Neural progenitor cell (in vitro differentiated cells): ENCODE measurements at regions not wholly inside any gene's neighbourhood (a gene's known extent, or its start where the extent isn't known, plus 50 kb on each side); places are given as distances from the start of the nearest gene placed in this dataset.
A peak's percentile ranks its signal among the peaks of the same experiment; 100 is the strongest.

Experiments used
- DNase-seq: peaks from one replicate; pipeline ENCODE4 v3.0.0-alpha.2; 2016; ENCODE audit warnings: low spot score
- H2AFZ ChIP-seq: fragments of 200-600 bp; sonication (generic); replicated peaks from 2 replicates; pipeline ENCODE4 v1.6.1; 2016; ENCODE audit warnings: antibody characterized with exemption
- H3F3A ChIP-seq: fragments of 200-600 bp; sonication (generic); 2 replicates; pipeline ENCODE4 v1.6.1; 2016; ENCODE audit warnings: antibody characterized with exemption, low read depth
- H3K27ac ChIP-seq: fragments of 200-600 bp; sonication (generic); 2 replicates; pipeline ENCODE4 v1.5.1; 2016; ENCODE audit warnings: mild to moderate bottlenecking
- H3K27me3 ChIP-seq: fragments of 200-600 bp; sonication (generic); 2 replicates; pipeline ENCODE4 v1.6.1; 2016; ENCODE audit warnings: mild to moderate bottlenecking, moderate library complexity
- H3K36me3 ChIP-seq: fragments of 200-600 bp; sonication (generic); 2 replicates; pipeline ENCODE4 v1.5.1; 2016
- H3K4me1 ChIP-seq: fragments of 200-600 bp; sonication (generic); 2 replicates; pipeline ENCODE4 v1.6.1; 2016; ENCODE audit warnings: mixed run types
- H3K4me2 ChIP-seq: fragments of 200-600 bp; sonication (generic); 2 replicates; pipeline ENCODE4 v1.6.1; 2016
- H3K4me3 ChIP-seq: fragments of 200-600 bp; sonication (generic); 2 replicates; pipeline ENCODE4 v1.5.1; 2016
- H3K79me2 ChIP-seq: fragments of 200-600 bp; sonication (generic); 2 replicates; pipeline ENCODE4 v1.6.1; 2016; ENCODE audit warnings: low read depth
- H3K9ac ChIP-seq: fragments of 200-600 bp; sonication (generic); 2 replicates; pipeline ENCODE4 v1.6.1; 2016
- H3K9me3 ChIP-seq: fragments of 200-600 bp; sonication (generic); 2 replicates; pipeline ENCODE4 v1.5.1; 2016; ENCODE audit warnings: low read depth
- H4K20me1 ChIP-seq: fragments of 200-600 bp; sonication (generic); 2 replicates; pipeline ENCODE4 v1.6.1; 2016; ENCODE audit warnings: low read depth
- H3K27ac Mint-ChIP-seq: 3 replicates; pipeline ENCODE4 v1.8.0; 2021; ENCODE audit warnings: mixed read lengths
- H3K27me3 Mint-ChIP-seq: 2 replicates; pipeline ENCODE4 v1.8.0; 2022; ENCODE audit warnings: low read depth, mild to moderate bottlenecking, inconsistent platforms, moderate library complexity, mixed read lengths; ENCODE audit not compliant: insufficient read depth
- H3K36me3 Mint-ChIP-seq: 3 replicates; pipeline ENCODE4 v1.8.0; 2021; ENCODE audit warnings: mixed read lengths
- H3K4me1 Mint-ChIP-seq: 3 replicates; pipeline ENCODE4 v1.8.0; 2021; ENCODE audit warnings: mixed read lengths
- H3K4me3 Mint-ChIP-seq: 3 replicates; pipeline ENCODE4 v1.8.0; 2021; ENCODE audit warnings: mild to moderate bottlenecking, moderate library complexity, mixed read lengths
- H3K9me3 Mint-ChIP-seq: 3 replicates; pipeline ENCODE4 v1.8.0; 2020; ENCODE audit warnings: mixed read lengths
- EZH2 ChIP-seq: fragments of 200-600 bp; sonication (generic); IDR thresholded peaks from 2 replicates; pipeline ENCODE4 v1.6.1; 2017; ENCODE audit warnings: antibody characterized with exemption, mild to moderate bottlenecking, moderate library complexity
- EZH2phosphoT487 ChIP-seq: fragments of 200-600 bp; sonication (generic); IDR thresholded peaks from 2 replicates; pipeline ENCODE4 v1.6.1; 2017; ENCODE audit warnings: antibody characterized with exemption
- TF ChIP-seq, protein P1 (sequence below): fragments of 200-600 bp; sonication (generic); IDR thresholded peaks from 2 replicates; pipeline ENCODE4 v1.5.1; 2017; ENCODE audit warnings: antibody characterized with exemption, mild to moderate bottlenecking

- Histone ChIP-seq H3K4me2 (no peak overlapping the region), H3K9ac (no peak overlapping the region), H3F3A (no peaks in the 10 kb centered on the region), H3K4me1 (no peaks in the 10 kb centered on the region), H3K9me3 (no peaks in the 10 kb centered on the region), H3K4me3 (no peak overlapping the region), H3K79me2 (no peaks in the 10 kb centered on the region), H3K27ac (no peak overlapping the region), H2AFZ (no peak overlapping the region), H3K27me3 (no peaks in the 10 kb centered on the region), H4K20me1 (no peaks in the 10 kb centered on the region), H3K36me3 (no peaks in the 10 kb centered on the region)
- no peak for TF ChIP-seq EZH2phosphoT487
- TF ChIP-seq, protein P1, sequence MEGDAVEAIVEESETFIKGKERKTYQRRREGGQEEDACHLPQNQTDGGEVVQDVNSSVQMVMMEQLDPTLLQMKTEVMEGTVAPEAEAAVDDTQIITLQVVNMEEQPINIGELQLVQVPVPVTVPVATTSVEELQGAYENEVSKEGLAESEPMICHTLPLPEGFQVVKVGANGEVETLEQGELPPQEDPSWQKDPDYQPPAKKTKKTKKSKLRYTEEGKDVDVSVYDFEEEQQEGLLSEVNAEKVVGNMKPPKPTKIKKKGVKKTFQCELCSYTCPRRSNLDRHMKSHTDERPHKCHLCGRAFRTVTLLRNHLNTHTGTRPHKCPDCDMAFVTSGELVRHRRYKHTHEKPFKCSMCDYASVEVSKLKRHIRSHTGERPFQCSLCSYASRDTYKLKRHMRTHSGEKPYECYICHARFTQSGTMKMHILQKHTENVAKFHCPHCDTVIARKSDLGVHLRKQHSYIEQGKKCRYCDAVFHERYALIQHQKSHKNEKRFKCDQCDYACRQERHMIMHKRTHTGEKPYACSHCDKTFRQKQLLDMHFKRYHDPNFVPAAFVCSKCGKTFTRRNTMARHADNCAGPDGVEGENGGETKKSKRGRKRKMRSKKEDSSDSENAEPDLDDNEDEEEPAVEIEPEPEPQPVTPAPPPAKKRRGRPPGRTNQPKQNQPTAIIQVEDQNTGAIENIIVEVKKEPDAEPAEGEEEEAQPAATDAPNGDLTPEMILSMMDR: no peak
- no peak for TF ChIP-seq EZH2
- H3K27ac Mint-ChIP-seq: no peak overlapping the region
- H3K4me1 Mint-ChIP-seq: no peaks in the 10 kb centered on the region
- H3K36me3 Mint-ChIP-seq: no peaks in the 10 kb centered on the region
- no peak overlapping the region for H3K4me3 Mint-ChIP-seq
- H3K27me3 Mint-ChIP-seq: peaks cover 11% of the 10 kb centered on the region
- peaks cover 14% of the 10 kb centered on the region for H3K9me3 Mint-ChIP-seq
- DNase-seq: no peak
Measured at GRCh38 chr1:14120895-14121294, 420.9 kb downstream of the PRDM2 start.

DNA sequence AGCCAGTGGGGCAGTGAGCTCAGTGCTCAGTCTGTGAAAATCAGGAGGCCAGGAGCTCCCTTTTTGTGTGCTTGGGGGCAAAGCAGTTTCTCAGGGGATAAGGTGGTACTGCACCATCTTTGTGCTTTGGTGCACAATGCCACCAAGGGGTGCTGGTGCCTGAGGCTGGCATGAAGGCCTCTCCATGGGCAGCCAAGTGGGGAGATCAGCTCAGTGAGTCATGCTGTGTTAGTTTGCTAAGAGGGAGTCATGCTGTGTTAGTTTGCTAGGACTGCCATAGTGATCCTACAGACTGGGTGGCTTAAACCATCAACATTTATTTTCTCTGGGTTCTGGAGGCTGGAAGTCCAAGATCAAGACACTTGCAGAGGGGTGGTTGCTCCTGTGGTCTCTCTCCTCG, 428.1 kb downstream of the PRDM2 start:
- Histone ChIP-seq H3K79me2 (no peaks in the 10 kb centered on the region), H3K9me3 (no peaks in the 10 kb centered on the region), H2AFZ (no peak overlapping the region), H3K27ac (no peak overlapping the region), H3K4me2 (no peak overlapping the region), H3F3A (no peaks in the 10 kb centered on the region), H3K36me3 (no peaks in the 10 kb centered on the region), H3K4me1 (no peaks in the 10 kb centered on the region), H4K20me1 (no peaks in the 10 kb centered on the region), H3K9ac (no peak overlapping the region), H3K27me3 (no peaks in the 10 kb centered on the region), H3K4me3 (no peak overlapping the region)
- Mint-ChIP-seq H3K36me3 (no peaks in the 10 kb centered on the region), H3K4me3 (no peak overlapping the region), H3K27me3 (peaks cover 2% of the 10 kb centered on the region), H3K27ac (no peak overlapping the region), H3K9me3 (no peaks in the 10 kb centered on the region), H3K4me1 (peaks cover 8% of the 10 kb centered on the region)
- TF ChIP-seq EZH2 (no peak), EZH2phosphoT487 (no peak)
- TF ChIP-seq, protein P1: no peak
- DNase-seq: no peak

DNA sequence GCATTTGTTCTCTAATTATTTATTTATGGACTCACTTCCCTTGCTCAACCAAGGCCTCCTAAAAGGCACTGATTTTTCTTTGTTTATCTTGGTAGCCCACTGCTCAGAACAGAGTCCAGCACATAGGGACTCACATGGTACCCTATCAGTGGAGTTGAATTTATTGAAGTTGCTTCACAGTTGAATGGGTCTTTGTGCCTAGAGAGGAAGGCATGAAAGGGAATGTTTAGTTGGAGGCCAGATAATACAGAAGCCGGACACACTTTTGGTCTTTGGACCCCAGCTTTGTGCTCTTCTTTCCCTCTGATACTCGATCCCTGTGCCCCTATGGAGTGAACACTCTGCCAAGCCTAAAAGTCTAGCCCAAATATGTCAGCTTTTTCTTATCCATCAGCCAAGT, 429.0 kb downstream of the PRDM2 start:
- H3K79me2 ChIP-seq: no peaks in the 10 kb centered on the region
- H3K27ac Mint-ChIP-seq: no peak overlapping the region
- no peaks in the 10 kb centered on the region for H3K9me3 Mint-ChIP-seq
- no peaks in the 10 kb centered on the region for H3K36me3 Mint-ChIP-seq
- no peak overlapping the region for H3K4me3 ChIP-seq
- H3K9ac ChIP-seq: no peak overlapping the region
- no peak overlapping the region for H3K27ac ChIP-seq
- no peaks in the 10 kb centered on the region for H3K27me3 ChIP-seq
- H2AFZ ChIP-seq: no peak overlapping the region
- H3K4me2 ChIP-seq: no peak overlapping the region
- H3K4me1 Mint-ChIP-seq: peaks cover 8% of the 10 kb centered on the region
- no peaks in the 10 kb centered on the region for H3K4me1 ChIP-seq
- H3K27me3 Mint-ChIP-seq: no peaks in the 10 kb centered on the region
- H4K20me1 ChIP-seq: no peaks in the 10 kb centered on the region
- DNase-seq: no peak
- TF ChIP-seq, protein P1: no peak
- TF ChIP-seq EZH2 (no peak), EZH2phosphoT487 (no peak)
- H3K9me3 ChIP-seq: no peaks in the 10 kb centered on the region
- H3F3A ChIP-seq: no peaks in the 10 kb centered on the region
- H3K4me3 Mint-ChIP-seq: no peak overlapping the region
- H3K36me3 ChIP-seq: no peaks in the 10 kb centered on the region

- Histone ChIP-seq H3K4me3 (no peak overlapping the region), H3K4me2 (no peak overlapping the region), H3K4me1 (peaks cover 12% of the 10 kb centered on the region), H3K9me3 (no peaks in the 10 kb centered on the region), H3K79me2 (no peaks in the 10 kb centered on the region), H2AFZ (peak overlapping the region; percentile 64), H3K9ac (no peak overlapping the region), H4K20me1 (no peaks in the 10 kb centered on the region), H3F3A (no peaks in the 10 kb centered on the region), H3K36me3 (no peaks in the 10 kb centered on the region), H3K27ac (no peak overlapping the region), H3K27me3 (no peaks in the 10 kb centered on the region)
- no peaks in the 10 kb centered on the region for H3K9me3 Mint-ChIP-seq
- no peak for DNase-seq
- H3K36me3 Mint-ChIP-seq: no peaks in the 10 kb centered on the region
- peaks cover 4% of the 10 kb centered on the region for H3K27me3 Mint-ChIP-seq
- H3K4me3 Mint-ChIP-seq: no peak overlapping the region
- H3K4me1 Mint-ChIP-seq: peaks cover 11% of the 10 kb centered on the region
- H3K27ac Mint-ChIP-seq: no peak overlapping the region
- TF ChIP-seq EZH2: no peak
- TF ChIP-seq, protein P1: no peak
- no peak for TF ChIP-seq EZH2phosphoT487
Measured at GRCh38 chr1:14135070-14135469, 435.1 kb downstream of the PRDM2 start.
